ENCODE measurements at regions not wholly inside any gene's neighbourhood (a gene's known extent, or its start where the extent isn't known, plus 50 kb on each side); places are given as distances from the start of the nearest gene placed in this dataset.

DNA sequence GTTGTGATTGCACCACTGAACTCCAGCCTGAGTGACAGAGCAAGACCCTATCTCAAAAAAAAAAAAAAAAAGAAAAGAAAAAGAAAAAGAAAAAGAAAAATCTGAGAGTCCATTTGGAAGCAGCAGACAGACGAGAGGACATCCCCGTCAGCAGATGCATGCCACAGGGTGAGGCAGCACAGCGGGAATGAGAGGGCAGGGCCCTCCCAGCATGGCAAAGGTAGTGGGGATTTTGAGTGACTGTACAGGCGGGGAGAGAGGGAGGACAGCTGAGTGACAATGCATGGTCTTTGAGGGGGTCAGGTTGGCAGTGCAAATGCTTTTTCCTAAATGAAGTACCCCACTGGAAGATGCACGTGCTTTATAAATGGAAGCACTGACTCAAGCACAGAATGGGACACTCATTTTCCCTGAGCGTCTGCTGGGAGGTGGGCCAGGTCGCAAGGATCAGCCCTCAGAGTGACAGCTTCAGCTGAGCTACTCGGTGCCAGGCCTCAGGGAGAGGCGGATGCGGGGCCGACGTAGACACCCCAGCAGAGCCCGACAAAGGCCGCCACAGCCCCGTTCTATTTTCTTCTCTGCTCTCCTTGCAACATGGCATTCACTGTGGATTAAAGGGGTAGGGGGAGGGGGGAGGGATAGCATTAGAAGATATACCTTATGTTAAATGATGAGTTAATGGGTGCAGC lies 113.5 kb downstream of the SHANK2 start:
- Histone ChIP-seq H3K27me3 (no peaks in the 10 kb centered on the region), H3K27ac (no peak overlapping the region), H3F3A (ENCODE audit: low read depth) (no peaks in the 10 kb centered on the region), H3K4me1 (peaks cover 9% of the 10 kb centered on the region), H2AFZ (replicated peaks) (no peak overlapping the region), H3K4me3 (no peak overlapping the region), H3K36me3 (no peaks in the 10 kb centered on the region), H4K20me1 (ENCODE audit: low read depth) (no peaks in the 10 kb centered on the region), H3K79me2 (ENCODE audit: low read depth) (no peaks in the 10 kb centered on the region), H3K9ac (no peak overlapping the region), H3K4me2 (no peak overlapping the region), H3K9me3 (ENCODE audit: low read depth) (no peaks in the 10 kb centered on the region)
- H3K27ac Mint-ChIP-seq, result peak overlapping the region; percentile 83
- no peaks in the 10 kb centered on the region for H3K36me3 Mint-ChIP-seq
- H3K4me3 Mint-ChIP-seq, result no peak overlapping the region
- TF ChIP-seq, protein P1, sequence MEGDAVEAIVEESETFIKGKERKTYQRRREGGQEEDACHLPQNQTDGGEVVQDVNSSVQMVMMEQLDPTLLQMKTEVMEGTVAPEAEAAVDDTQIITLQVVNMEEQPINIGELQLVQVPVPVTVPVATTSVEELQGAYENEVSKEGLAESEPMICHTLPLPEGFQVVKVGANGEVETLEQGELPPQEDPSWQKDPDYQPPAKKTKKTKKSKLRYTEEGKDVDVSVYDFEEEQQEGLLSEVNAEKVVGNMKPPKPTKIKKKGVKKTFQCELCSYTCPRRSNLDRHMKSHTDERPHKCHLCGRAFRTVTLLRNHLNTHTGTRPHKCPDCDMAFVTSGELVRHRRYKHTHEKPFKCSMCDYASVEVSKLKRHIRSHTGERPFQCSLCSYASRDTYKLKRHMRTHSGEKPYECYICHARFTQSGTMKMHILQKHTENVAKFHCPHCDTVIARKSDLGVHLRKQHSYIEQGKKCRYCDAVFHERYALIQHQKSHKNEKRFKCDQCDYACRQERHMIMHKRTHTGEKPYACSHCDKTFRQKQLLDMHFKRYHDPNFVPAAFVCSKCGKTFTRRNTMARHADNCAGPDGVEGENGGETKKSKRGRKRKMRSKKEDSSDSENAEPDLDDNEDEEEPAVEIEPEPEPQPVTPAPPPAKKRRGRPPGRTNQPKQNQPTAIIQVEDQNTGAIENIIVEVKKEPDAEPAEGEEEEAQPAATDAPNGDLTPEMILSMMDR (IDR thresholded peaks at IDR 0.05), result no peak
- TF ChIP-seq EZH2phosphoT487 (IDR thresholded peaks at IDR 0.05) (no peak), EZH2 (IDR thresholded peaks at IDR 0.05) (no peak)
- DNase-seq (ENCODE audit: low spot score), result peak; percentile 17
- H3K4me1 Mint-ChIP-seq, result peaks cover 6% of the 10 kb centered on the region
- peaks cover 6% of the 10 kb centered on the region for H3K9me3 Mint-ChIP-seq
- H3K27me3 Mint-ChIP-seq (ENCODE audit: insufficient read depth, low read depth), result peaks cover 10% of the 10 kb centered on the region

DNA sequence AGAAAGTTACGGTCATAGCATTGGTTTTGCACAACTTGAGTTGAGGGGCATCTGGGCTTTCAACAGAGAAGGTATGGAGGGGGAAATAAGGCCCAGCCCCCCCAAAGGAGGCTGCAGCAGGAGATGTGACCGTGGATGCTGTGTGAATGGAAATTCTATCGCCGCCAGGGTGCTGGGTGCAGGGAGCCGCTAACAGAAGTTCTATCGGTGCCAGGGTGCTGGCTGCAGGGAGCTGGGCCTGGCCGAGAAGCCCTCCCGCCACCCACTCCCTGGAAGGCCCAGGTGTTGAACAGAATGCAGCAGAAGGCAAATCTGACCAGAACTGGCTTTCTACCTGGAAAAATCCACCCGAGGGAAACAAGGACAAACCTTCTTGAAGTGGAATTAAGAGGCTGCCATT lies 115.0 kb downstream of the SHANK2 start:
- Histone ChIP-seq H3K9me3 (ENCODE audit: low read depth) (no peaks in the 10 kb centered on the region), H3K4me3 (no peak overlapping the region), H3K4me1 (peaks cover 13% of the 10 kb centered on the region), H2AFZ (replicated peaks) (no peak overlapping the region), H3K4me2 (no peak overlapping the region), H3K79me2 (ENCODE audit: low read depth) (no peaks in the 10 kb centered on the region), H3F3A (ENCODE audit: low read depth) (peaks cover 4% of the 10 kb centered on the region), H3K27ac (no peak overlapping the region), H3K9ac (no peak overlapping the region), H3K27me3 (no peaks in the 10 kb centered on the region), H4K20me1 (ENCODE audit: low read depth) (no peaks in the 10 kb centered on the region), H3K36me3 (no peaks in the 10 kb centered on the region)
- Mint-ChIP-seq H3K36me3 (no peaks in the 10 kb centered on the region), H3K9me3 (peaks cover 6% of the 10 kb centered on the region), H3K4me1 (peaks cover 9% of the 10 kb centered on the region), H3K4me3 (no peak overlapping the region), H3K27me3 (ENCODE audit: insufficient read depth, low read depth) (peaks cover 15% of the 10 kb centered on the region), H3K27ac (no peak overlapping the region)
- DNase-seq (ENCODE audit: low spot score), result no peak
- no peak for TF ChIP-seq EZH2 (IDR thresholded peaks at IDR 0.05)
- TF ChIP-seq, protein P1 (IDR thresholded peaks at IDR 0.05), result no peak
- no peak for TF ChIP-seq EZH2phosphoT487 (IDR thresholded peaks at IDR 0.05)

- peaks cover 15% of the 10 kb centered on the region for H3F3A ChIP-seq (ENCODE audit: low read depth)
- peaks cover 23% of the 10 kb centered on the region for H3K4me1 ChIP-seq
- Mint-ChIP-seq H3K4me3 (no peak overlapping the region), H3K27ac (no peak overlapping the region), H3K36me3 (no peaks in the 10 kb centered on the region), H3K27me3 (ENCODE audit: insufficient read depth, low read depth) (peaks cover 18% of the 10 kb centered on the region), H3K4me1 (peaks cover 20% of the 10 kb centered on the region), H3K9me3 (peaks cover 6% of the 10 kb centered on the region)
- no peak overlapping the region for H2AFZ ChIP-seq (replicated peaks)
- no peaks in the 10 kb centered on the region for H3K27me3 ChIP-seq
- no peak overlapping the region for H3K4me2 ChIP-seq
- H3K27ac ChIP-seq, result no peak overlapping the region
- H3K36me3 ChIP-seq, result no peaks in the 10 kb centered on the region
- TF ChIP-seq, protein P1 (IDR thresholded peaks at IDR 0.05), result no peak
- TF ChIP-seq EZH2phosphoT487 (IDR thresholded peaks at IDR 0.05), result no peak
- TF ChIP-seq EZH2 (IDR thresholded peaks at IDR 0.05), result no peak
- H4K20me1 ChIP-seq (ENCODE audit: low read depth), result peaks cover 3% of the 10 kb centered on the region
- H3K9me3 ChIP-seq (ENCODE audit: low read depth), result no peaks in the 10 kb centered on the region
- DNase-seq (ENCODE audit: low spot score), result no peak
- H3K79me2 ChIP-seq (ENCODE audit: low read depth), result no peaks in the 10 kb centered on the region
- no peak overlapping the region for H3K4me3 ChIP-seq
- no peak overlapping the region for H3K9ac ChIP-seq
Measured at GRCh38 chr11:71136095-71136845, 116.1 kb downstream of the SHANK2 start.
